Fibroblast of upper back skin (primary cell): ENCODE measurements at regions not wholly inside any gene's neighbourhood (a gene's known extent, or its start where the extent isn't known, plus 50 kb on each side); places are given as distances from the start of the nearest gene placed in this dataset.
A peak's percentile ranks its signal among the peaks of the same experiment; 100 is the strongest.

Experiments used
- DNase-seq: peaks from one replicate; pipeline ENCODE4 v3.0.0-alpha.2; 2013

DNA sequence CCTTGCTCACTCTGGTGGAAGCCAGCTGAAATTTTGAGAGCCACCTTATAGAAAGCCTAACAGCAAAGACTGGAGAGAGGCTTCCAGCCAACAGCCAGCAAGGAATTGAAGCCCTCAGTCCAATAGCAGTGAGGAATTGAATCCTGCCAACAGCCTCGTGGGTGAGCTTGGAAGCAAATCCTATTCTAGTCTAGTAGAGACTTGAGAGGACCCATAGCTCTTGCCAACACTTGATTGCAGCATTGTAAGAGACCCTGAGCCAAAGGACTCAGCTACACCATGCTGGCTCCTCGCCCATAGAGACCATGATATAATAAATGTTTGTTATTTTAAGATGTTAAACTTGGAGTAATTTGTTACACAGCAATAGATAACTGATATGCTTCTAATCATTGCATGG, 403.0 kb upstream of the TNP1 start:
- no peak for DNase-seq

DNA sequence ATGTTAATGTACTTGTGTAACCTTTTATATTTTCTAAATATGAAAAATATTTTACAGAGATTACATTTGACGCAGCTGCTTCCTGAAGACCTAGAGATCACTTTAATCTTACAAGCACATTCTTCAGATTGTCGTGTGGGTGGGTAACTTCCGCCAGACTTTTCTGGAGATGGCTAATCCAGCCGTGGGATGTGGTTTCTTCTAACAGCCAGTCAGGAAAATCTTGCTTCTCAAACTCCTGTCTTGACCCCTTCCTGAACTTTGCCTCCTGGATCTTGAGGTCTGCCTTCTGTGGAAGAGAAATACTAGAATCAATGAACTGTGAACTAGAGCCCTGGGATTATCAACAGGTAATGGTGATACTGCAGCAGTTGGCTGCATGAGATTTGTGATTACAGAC, 401.6 kb upstream of the TNP1 start:
- no peak for DNase-seq

DNA sequence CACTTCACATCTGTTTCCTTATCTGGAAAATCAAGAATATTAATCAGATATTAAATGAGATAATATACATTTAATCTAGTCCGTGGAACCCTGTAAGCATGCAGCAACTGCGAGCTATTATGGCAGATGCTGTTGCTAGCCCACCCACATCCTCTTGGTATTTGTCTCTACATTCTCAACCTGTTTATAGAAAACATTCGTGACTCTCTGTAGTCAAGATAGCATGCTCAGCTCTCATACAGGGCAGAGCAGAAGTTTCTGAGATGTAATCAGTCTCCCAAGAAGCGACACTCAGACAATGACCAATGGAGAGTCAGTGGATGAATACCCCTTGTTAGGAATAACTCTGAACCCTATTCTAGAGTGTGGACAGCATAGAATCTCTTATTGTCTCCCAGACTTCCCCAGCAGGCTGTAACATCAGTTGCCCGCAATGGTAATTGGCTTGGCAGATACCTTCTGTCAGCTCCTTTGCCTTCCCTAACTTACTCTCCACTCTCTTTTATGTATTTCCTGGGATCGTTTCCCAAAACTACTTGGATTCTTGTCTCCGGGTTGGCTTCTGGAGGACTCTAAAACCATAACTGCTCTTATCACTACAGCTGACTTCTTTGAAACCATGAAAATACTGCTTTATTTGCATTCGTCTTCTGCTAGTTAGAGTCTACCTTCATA, 400.7 kb upstream of the TNP1 start:
- DNase-seq = no peak

DNA sequence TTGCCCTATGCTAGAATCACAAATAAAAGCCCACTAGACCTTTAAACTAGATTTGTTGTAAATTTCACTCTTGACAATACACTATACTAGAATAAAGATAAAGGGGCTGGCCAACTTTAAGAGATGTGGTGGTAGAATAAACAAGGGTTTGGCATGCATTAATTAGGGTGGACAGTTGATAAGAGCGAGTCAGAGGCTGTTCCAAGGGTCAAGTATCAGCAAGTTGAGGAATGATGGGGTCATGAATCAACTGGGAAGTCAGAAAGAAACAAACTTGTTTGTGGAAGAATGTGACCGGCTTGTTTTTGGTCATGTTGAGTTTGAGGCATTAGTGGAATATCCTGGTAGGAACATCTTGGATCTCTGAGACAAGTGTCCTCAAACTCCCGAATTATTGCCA, 398.3 kb upstream of the TNP1 start:
- DNase-seq = no peak

DNA sequence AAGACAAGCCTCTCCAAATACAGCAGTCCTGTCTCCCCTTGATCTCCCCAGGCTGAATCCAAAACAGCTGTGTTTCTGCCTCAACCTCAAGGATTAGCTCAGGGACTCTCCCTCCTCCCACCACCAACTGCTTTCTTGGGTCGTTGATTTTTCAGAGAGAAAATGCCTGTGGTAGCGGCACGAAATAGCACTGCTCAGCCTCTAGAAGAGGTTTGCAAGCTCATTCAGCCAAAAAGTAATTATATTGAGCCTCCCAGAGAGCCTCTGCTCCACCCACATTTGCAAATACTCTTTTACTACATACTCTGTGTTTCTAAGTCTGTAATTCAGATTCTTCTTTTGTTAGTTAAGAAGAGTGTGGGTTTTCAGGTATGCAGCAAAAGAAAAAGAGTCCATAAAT, 396.4 kb upstream of the TNP1 start:
- peak; percentile 94 for DNase-seq

DNA sequence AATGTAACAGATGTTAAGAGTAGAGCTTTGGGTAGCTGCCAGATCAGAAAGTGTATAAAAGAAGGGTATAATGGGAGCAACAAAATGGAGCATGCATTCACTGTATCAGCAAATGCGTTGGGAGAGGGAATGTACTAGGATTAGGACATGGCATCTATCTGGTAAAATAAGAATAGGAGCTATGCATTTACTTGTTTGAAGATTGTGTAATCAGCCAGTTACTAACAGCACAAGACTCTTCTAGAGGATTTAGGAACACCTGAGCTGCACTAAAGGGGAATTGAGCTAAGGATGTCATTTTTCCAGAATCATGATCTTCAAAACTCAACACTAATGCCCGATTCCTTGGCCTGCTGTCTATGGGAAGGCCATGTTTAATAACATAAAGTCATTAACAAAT, 394.2 kb upstream of the TNP1 start:
- DNase-seq = no peak

DNA sequence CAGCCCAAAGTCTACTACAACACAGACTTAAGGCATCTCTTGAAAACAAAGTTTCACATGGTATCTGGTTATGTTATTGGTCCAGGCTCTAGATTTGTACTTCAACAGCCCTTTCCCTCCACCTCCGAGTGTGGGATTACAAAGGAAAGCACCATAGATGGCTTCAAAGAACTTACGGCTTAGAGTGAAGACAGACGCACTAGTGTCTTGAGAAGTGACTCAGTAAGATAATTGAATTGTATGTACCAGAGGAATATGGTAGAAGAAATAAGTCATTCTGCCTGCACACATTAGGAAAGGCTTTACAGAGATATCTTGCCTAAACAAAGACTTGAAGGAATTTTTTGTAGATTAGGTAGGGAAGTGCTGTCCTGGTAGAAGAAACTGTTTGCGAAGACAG, 392.3 kb upstream of the TNP1 start:
- no peak for DNase-seq

DNA sequence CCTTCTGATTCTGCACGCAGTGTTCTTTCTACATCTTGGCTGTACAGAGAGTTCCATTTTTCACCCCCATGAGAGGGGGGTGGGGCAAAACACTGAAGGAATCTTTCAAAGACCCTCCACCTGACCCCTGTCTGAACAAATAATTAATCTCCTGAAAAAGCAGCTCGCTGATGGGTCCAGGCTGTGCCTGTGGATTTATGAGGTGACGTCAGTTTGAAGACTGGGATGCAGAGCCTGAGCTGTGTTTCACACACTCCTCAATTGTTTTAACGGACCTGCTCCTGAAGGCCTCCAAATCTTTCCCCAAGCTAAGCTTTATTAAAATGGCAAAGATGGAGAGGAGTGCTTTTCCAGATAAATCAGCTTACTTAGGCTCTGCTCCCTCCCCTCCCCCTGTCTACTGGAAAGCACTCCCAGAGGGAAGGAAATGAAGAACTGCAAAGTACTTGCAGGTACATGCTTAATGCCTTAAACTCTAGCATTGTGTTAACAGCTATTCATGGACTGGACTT, 390.2 kb upstream of the TNP1 start:
- peak; percentile 60 for DNase-seq

DNA sequence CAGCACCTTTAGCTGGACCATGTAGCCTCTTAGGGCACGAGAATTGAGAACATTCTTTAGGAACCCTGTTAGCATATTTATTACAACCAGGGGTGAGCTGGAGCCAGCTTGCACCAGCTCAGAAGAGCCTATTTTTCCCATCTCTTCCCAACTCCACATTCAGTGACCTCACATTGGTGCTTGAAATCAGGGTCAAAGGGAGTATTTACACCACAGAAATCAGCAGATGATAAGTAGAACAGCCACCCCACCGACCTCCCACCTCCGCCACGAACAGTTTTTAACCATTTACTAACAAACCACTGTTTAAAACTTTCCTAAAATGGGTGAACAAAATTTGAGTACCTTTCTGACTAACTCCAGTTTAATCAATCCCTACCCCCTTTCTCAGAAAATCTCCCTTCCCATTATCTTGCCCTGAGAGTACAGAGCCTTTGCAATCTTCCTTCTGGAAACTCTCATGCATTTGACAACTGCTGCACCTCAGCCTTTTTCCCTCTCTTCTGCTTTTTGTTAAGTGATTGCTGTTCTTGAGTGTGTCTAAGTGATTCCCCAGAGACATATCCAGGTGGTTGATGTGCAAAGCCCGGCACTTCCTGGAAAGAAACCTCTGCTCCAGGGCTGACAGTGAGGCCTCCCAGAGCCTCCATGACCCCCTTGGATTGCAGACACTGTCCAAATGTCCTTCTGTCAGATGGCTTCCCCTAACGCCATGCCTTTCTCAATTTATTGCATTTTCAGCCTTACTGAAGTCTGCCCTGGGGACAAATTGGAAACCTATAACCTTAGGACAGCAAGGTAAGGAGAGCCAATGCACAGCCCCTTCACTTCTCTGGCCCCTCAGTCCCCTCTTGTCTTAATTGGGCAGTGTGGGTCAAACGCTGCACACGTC, 389.5 kb upstream of the TNP1 start:
- DNase-seq = peak; percentile 25

DNA sequence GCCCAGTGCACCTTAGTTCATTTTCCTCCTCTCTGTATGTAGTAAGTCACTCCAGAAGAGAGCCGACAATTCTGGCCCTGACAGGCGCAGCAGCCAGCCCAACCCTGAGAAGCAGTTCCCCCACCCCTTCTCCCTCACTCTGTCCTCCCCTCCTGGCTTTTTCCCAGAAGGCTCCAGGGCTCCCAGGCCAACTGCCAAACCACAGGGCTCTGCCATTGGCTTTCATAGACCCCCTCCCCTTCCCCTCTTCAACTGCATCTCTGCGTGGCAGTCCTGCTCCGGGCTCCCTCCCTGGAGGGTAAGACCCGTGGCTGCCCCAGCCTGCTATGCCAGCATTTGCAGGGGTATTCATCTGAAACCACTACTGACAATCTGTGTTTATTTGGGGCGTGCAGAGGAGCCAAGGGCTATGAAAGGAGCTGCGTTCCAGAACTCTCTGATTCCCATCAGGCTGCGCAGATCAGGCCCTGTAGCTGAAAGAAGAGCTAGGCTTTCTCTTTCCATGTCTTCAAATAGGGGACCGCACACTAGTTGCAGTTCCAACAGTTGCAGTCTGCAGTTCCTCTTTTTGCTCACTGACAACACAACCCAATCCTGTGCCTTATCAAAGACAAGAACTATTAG, 388.6 kb upstream of the TNP1 start:
- peak; percentile 91 for DNase-seq

DNA sequence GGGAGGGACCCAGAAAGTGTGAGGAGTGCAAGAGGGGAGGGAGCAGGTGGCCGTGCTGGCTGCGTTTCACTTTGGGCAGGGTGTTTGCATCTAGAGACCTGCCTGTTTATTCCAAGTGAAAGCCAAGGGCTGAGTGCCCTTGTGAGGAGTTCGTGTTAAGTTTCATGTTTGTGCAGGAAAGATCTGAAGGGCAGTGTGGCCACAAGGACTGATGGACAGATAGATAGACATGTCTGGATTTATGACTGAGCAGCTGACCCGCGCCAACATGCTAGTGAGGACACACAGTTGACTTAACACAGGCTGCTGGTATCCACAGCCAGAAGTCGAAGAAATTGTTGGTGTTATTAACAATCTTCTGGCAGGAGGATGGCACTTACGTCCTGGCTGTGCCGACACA, 387.6 kb upstream of the TNP1 start:
- no peak for DNase-seq

DNA sequence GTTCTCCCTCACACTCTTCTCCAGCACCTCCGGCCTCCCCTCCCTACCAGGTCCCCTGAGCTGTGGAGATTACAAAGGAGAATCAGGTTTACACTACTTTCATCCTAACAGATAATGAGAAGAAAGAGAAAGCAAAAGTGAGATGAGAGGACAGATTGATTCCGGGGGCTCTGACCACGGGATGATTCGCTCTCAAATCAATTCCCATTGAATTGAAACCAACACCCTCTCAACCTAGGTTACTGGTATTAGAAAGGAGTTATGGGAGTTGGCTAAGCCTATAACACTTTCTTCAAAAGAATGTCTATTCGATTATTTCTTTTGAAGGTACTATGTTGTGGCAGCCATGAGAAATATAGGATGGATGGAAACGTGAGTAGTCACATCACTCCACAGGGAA, 386.2 kb upstream of the TNP1 start:
- DNase-seq = no peak

DNA sequence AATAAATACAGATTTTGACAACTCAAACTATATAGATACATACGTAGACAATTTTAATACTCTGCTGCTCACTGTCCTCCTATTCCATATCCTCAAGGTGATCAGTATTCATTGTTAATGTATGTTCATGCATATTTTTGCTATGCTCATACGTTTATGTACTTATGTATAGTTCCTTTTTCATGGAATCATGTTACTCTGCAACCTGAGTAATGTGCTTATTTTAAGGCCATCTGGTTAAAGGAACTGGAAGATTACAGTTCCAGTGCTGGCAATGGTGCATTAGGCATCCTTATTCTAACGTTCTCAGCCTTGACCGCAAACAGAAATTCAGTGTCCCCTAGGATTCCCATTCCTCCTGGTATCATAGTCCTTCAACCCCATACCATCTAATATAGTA, 385.0 kb upstream of the TNP1 start:
- DNase-seq = no peak

DNA sequence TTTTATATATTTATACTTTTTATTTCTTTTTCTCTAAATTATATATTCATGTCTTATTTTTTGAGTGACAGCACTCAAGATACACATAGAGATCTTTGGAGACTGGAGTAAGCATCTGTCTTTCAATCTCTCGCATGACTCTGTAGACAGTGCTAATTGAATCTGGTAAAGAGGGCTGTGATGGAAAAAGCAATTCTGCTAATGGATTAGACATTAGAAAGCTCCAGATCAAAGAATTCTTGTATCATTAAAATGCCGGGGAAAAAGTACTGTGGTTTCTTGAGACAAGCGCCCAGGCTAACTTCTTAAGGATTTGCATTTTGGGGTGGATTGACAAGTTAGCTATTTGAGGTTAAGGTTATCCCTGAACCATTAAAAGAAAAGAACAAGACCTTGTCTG, 383.1 kb upstream of the TNP1 start:
- DNase-seq = no peak

DNA sequence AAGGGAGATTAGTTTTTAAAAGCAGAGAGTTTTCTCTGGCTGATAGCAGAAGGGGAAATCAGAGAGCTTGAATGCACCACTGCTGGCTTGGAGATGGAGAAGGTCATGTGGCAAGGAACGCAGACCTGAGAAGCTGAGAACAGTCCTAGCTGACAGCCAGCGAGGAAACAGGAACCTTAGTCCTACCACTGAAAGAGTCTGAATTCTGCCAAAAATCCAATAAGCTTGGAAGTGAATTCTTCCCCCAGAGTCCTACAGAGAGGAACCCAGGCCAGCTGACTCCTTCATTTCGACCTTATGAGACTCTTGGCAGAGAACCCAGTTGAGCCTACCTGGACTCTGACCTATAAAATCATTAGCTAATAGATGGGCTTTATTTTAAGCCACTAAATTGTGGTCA, 371.9 kb upstream of the TNP1 start:
- no peak for DNase-seq

DNA sequence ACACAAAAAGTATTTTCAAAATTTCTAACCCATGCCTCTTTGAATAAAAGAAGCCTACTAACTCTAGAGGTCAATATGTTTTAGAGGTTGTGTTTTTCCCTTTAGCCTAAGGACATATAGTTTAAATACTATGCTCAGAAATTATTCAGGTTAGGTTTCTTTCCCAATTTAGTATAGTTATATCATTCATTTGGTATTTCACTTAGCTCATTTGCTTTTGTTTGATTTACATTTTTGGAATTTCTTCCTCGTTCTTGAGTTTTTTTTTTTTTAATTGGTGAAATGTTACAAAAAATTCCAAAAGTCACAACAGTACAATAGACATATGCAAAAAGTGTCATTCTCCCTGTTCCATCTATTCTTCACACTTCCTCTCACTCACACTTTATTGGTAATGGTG, 371.3 kb upstream of the TNP1 start:
- no peak for DNase-seq

DNA sequence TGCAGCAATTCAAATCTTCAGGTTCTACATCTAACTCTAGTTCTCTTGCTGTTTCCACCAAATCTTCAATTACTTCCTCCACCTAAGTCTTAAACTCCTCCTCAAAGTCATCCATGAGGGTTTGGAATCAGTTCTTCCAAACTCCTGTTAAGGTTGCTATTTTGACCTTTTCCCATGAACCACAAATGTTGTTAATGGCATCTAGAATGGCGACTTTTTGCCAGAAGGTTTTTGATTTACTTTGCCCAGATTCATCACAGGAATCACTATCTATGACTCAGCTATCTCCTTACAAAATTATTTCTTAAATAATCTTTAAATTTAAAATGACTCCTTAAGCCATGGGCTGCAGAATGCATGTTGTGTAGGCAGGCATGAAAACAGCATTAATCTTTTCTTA, 368.9 kb upstream of the TNP1 start:
- no peak for DNase-seq

DNA sequence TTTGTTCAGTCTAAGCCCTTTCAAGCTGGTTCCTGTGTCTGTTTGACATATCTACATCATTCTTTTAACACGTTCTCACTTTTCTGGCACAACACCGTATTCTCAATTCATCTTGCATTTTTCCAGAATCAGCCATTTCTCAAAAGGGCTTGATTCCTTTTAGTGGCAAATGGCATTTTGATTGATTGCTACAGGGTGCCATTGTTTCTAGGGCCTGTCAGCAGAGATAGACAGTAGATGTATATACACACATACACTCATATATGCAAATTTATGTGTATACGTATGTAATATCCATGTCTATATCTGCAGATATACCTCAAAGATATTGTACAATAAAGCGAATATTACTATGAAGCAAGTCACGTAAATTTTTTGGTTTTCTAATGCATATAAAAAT, 367.9 kb upstream of the TNP1 start:
- no peak for DNase-seq

DNA sequence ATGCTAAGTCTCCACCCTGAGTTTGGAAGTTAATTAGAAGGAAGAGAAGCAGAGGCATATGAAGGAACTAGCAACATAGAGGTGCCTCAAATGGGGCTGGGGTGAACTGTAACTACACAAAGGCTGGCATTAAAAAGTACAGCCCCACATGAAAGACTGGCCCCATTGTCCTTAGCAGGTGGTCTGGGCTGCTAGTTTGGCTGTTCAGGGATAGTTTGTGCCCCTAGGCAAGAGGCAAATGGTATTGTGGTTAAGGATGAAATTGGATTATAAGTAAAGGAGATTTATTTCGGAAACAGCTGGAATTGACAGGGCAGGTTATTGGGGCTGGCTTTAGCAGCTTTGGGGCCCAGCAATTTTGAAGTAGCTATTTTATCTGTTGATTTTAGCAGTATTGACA, 365.7 kb upstream of the TNP1 start:
- no peak for DNase-seq

DNA sequence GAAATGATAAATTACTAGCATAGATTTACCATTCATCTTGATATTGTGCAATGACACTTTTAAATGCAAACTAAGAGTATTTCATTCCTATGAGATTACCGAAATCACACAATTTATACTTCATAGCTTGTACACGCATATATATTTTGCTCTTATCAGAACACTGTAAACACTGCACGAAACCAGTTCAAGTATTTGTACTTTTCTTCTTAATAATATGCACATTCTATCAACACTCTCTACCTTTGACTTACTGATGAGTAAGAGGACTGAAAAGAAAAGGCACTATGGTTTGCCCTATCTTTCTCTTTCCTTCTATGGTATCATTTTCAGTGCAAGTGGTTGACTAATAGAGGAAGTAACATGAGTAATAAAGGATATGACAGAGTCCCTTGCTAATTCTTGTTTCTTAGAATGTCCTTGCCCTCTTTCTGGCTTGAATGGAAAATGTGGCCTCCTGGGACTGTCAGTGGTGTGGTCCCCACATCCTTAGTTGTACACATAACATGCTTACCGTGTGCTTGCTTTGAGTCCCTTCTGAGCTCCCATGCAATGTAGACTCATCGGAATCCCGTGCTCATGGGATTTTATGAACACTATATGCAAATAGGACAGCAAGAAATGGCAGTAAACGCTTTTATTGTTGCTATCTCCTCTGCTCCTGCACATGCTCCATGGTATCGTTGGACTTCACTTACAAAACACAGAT, 363.5 kb upstream of the TNP1 start:
- peak; percentile 91 for DNase-seq

DNA sequence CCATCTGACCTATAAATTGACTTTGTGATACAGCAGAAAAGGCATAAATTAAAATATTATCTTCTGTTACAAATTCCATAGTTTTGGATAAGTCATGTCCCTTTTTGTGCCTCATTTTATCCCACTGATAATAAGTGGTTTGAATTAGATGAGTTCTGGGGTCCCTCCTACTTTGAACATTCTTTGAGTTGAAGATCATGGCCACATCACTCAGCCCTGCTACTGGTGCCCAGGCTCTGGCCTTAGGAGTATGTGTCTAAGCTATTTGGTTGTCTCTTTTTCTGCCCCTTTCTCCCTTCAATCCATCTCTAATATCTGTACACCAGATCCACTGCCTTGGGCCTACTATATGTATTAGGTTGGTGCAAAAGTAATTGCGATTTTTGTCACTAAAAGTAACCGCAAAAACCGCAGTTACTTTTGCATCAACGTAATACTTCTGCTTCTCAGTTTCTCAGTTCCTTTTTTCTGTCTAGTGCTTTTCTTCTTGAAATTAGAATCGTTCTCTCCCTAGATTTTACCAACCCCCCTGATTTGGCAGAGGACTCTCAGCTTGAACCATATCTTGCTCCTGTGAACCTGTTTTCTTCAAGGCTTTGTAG, 362.5 kb upstream of the TNP1 start:
- DNase-seq = no peak

DNA sequence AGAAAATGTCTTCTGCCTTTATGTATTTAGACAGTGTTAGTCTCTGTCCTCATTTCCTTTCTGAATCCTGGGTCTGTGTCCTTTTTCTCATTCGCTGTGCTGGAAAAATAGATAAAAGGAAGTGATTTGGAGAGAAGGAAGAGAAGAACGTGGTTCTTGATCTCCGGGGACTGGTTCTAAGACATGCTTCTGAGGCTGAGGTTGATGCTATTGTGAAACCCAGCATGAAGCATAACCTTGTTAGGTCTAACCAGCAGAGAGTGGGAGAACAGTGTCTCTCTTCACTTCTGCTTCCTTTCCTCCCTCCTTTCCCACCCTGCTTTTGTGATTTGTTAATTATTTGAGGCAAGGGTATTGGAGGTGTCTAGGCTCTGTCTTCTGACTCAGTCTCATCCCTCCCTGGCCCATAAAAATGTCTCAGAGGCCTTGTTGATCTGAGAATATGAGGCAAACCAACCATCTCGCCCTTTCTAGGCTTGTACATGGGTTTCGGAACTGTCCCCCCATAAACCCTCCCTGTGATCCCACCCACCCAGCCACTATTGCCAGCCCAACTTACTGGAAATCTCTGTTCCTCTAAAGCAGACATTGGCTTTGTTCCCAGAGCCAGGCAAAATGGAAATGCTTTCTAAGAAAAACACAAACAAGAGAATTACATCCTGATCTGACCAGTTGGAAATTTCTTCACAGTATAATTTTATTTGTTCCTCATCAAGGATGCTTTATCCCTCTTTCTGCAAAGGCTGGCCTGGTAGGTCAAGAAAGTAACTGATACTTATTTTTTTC, 360.6 kb upstream of the TNP1 start:
- no peak for DNase-seq
